HepG2 (cell line): ENCODE measurements at regions not wholly inside any gene's neighbourhood (a gene's known extent, or its start where the extent isn't known, plus 50 kb on each side); places are given as distances from the start of the nearest gene placed in this dataset.

ENCODE experiments used
- AHDC1 ChIP-seq: sonication (generic); formaldehyde crosslinking; IDR thresholded peaks from 2 replicates; pipeline ENCODE4 v1.5.1; 2020; ENCODE audit warnings: mild to moderate bottlenecking, missing genetic modification reagents, borderline replicate concordance
- EZH2 ChIP-seq: conservative IDR thresholded peaks from 2 replicates; pipeline ENCODE4 v1.6.1; 2012; ENCODE audit warnings: mild to moderate bottlenecking, low read depth, low read length, moderate library complexity
- FIP1L1 ChIP-seq: fragments of 200-400 bp; formaldehyde crosslinking; IDR thresholded peaks from 2 replicates; pipeline ENCODE4 v1.6.1; 2018; ENCODE audit warnings: low read depth, mild to moderate bottlenecking, low read length, moderate library complexity, borderline replicate concordance; ENCODE audit not compliant: insufficient read depth
- GTF3A ChIP-seq: sonication (generic); formaldehyde crosslinking; conservative IDR thresholded peaks from 2 replicates; pipeline ENCODE4 v1.4.0; 2020; ENCODE audit warnings: mild to moderate bottlenecking, missing genetic modification reagents
- HNF4G ChIP-seq, 2 experiments: sonication (generic) in 1 of 2; formaldehyde crosslinking in 1 of 2; IDR thresholded peaks; 2 replicates each; pipeline versions ENCODE4 v1.4.0 to v1.6.1; 2011 to 2020; ENCODE audit warnings: borderline replicate concordance in 2 of 2, low read depth in 2 of 2, mild to moderate bottlenecking in 2 of 2, low read length in 1 of 2, missing genetic modification reagents in 1 of 2, moderate library complexity in 1 of 2
- KDM3A ChIP-seq: IDR thresholded peaks from 2 replicates; pipeline ENCODE4 v1.6.1; 2018; ENCODE audit warnings: low read depth, missing compliant biosample characterization
- KDM6A ChIP-seq: IDR thresholded peaks from 2 replicates; pipeline ENCODE4 v1.6.1; 2016; ENCODE audit warnings: low read depth
- NFIC ChIP-seq: IDR thresholded peaks from 2 replicates; pipeline ENCODE4 v1.6.1; 2012; ENCODE audit warnings: mild to moderate bottlenecking, low read length, inconsistent platforms
- NFKBIZ ChIP-seq: IDR thresholded peaks from 2 replicates; pipeline ENCODE4 v1.6.1; 2018; ENCODE audit warnings: missing genetic modification reagents, missing compliant biosample characterization
- SALL2 ChIP-seq: sonication (generic); formaldehyde crosslinking; IDR thresholded peaks from 2 replicates; pipeline ENCODE4 v1.8.1; 2023; ENCODE audit warnings: mild to moderate bottlenecking, missing genetic modification reagents, inconsistent platforms
- STAT6 ChIP-seq: sonication (generic); formaldehyde crosslinking; IDR thresholded peaks from 2 replicates; pipeline ENCODE4 v1.4.0; 2020; ENCODE audit warnings: missing genetic modification reagents, mild to moderate bottlenecking, borderline replicate concordance
- TAF15 ChIP-seq: fragments of 200-400 bp; formaldehyde crosslinking; IDR thresholded peaks from one replicate; pipeline ENCODE4 v1.6.1; 2018; ENCODE audit warnings: mild to moderate bottlenecking, low read depth, low read length; ENCODE audit not compliant: poor library complexity, severe bottlenecking
- TEAD2 ChIP-seq: sonication (generic); formaldehyde crosslinking; IDR thresholded peaks from 2 replicates; pipeline ENCODE4 v1.9.0; 2021; ENCODE audit warnings: missing genetic modification reagents
- WIZ ChIP-seq: sonication (generic); formaldehyde crosslinking; IDR thresholded peaks from 2 replicates; pipeline ENCODE4 v1.5.1; 2020; ENCODE audit warnings: mild to moderate bottlenecking, missing genetic modification reagents
- ZBTB25 ChIP-seq: IDR thresholded peaks from 2 replicates; pipeline ENCODE4 v1.6.1; 2018; ENCODE audit warnings: missing genetic modification reagents
- ZKSCAN5 ChIP-seq: sonication (generic); formaldehyde crosslinking; IDR thresholded peaks from 2 replicates; pipeline ENCODE4 v1.5.1; 2020; ENCODE audit warnings: mild to moderate bottlenecking, missing genetic modification reagents
- ZNF138 ChIP-seq: sonication (generic); formaldehyde crosslinking; IDR thresholded peaks from 2 replicates; pipeline ENCODE4 v1.5.0; 2020; ENCODE audit warnings: mild to moderate bottlenecking, low read depth, missing genetic modification reagents
- ZNF17 ChIP-seq: sonication (generic); formaldehyde crosslinking; IDR thresholded peaks from 2 replicates; pipeline ENCODE4 v1.5.0; 2020; ENCODE audit warnings: mild to moderate bottlenecking, missing genetic modification reagents
- ZNF747 ChIP-seq: sonication (generic); formaldehyde crosslinking; IDR thresholded peaks from 2 replicates; pipeline ENCODE4 v1.8.1; 2023; ENCODE audit warnings: missing genetic modification reagents, mild to moderate bottlenecking, borderline replicate concordance
- ZNF879 ChIP-seq: sonication (generic); formaldehyde crosslinking; IDR thresholded peaks from 2 replicates; pipeline ENCODE4 v1.8.1; 2023; ENCODE audit warnings: missing genetic modification reagents

- 0 out of 2 replicates have a peak, but pooled peaks have one; percentile 65 for TF ChIP-seq STAT6
- 0 out of 2 replicates have a peak, but pooled peaks have one; percentile 44 for TF ChIP-seq KDM3A
- peak; percentile 72; the same call in 1 of the 2 replicates for TF ChIP-seq SALL2 (CRISPR knock-in tag)
- TF ChIP-seq NFIC: no peak
- 0 out of 2 replicates have a peak, but pooled peaks have one; percentile 32 for TF ChIP-seq WIZ
- TF ChIP-seq TEAD2 (CRISPR knock-in tag): no peak
- TF ChIP-seq ZNF17 (CRISPR knock-in tag): no peak
- no peak for TF ChIP-seq ZNF138 (CRISPR knock-in tag)
- no peak for TF ChIP-seq EZH2
- peak; percentile 82; the same call in 1 of the 2 replicates for TF ChIP-seq ZNF747 (CRISPR knock-in tag)
- TF ChIP-seq ZNF879: no peak
- no peak for TF ChIP-seq ZKSCAN5
- TF ChIP-seq GTF3A (CRISPR knock-in tag): no peak
- peak; percentile 88; the same call in 1 of the 2 replicates for TF ChIP-seq NFKBIZ
- TF ChIP-seq KDM6A: peak; percentile 95
- TF ChIP-seq FIP1L1: no peak
- no peak for TF ChIP-seq TAF15
- TF ChIP-seq AHDC1 (CRISPR knock-in tag): peak; percentile 92
- peak; percentile 92 for TF ChIP-seq ZBTB25 (CRISPR knock-in tag)
- peak; percentile 94 for TF ChIP-seq HNF4G (IDR thresholded peaks at IDR 0.05; ENCODE audit: borderline replicate concordance, low read depth, low read length)
- peak; percentile 97 for TF ChIP-seq HNF4G (CRISPR knock-in tag; IDR thresholded peaks at IDR 0.05; ENCODE audit: borderline replicate concordance, low read depth)
Observed at GRCh38 chr9:113652355-113653152, 189.0 kb downstream of the RGS3 start (continued).
